ENCODE measurements at regions not wholly inside any gene's neighbourhood (a gene's known extent, or its start where the extent isn't known, plus 50 kb on each side); places are given as distances from the start of the nearest gene placed in this dataset.

- TF ChIP-seq EZH2phosphoT487 (IDR thresholded peaks at IDR 0.05; ENCODE audit: insufficient read depth, low read depth) (no peak), EZH2 (IDR thresholded peaks at IDR 0.05; ENCODE audit: insufficient read depth, poor library complexity, severe bottlenecking) (no peak)
Measured at GRCh38 chr6:6522709-6523108, 65.8 kb upstream of the LY86 start.
